IMR-90 (cell line): ENCODE measurements at regions not wholly inside any gene's neighbourhood (a gene's known extent, or its start where the extent isn't known, plus 50 kb on each side); places are given as distances from the start of the nearest gene placed in this dataset.

ENCODE experiments used
- ATAC-seq: fragments of 200-7000 bp; cut with Tn5 transposase; 2 replicates; pipeline ENCODE4 v1.9.1; 2020; ENCODE audit warnings: low read depth, mild to moderate bottlenecking, moderate library complexity
- BruUV-seq: library from RNA; stranded (reverse); fragments of 400-500 nt; replicated peaks from 2 replicates; lab custom pipeline; 2021; lab: Mats Ljungman, UMichigan
- CTCF ChIA-PET: fragments of 300-600 bp; formaldehyde crosslinking; extraction: SDS; loops from one replicate; lab custom pipeline; 2021; ENCODE audit warnings: antibody characterized with exemption; lab: Yijun Ruan, JAX
- POLR2A ChIA-PET: fragments of 300-600 bp; sonication (Branson Sonifier 250); formaldehyde crosslinking; loops from one replicate; lab custom pipeline; 2022; ENCODE audit warnings: antibody characterized with exemption; ENCODE audit not compliant: unreplicated experiment; lab: Charles Lee
- DNase-seq: peaks from one replicate; pipeline ENCODE4 v3.0.0; 2013
- H2AFZ ChIP-seq: replicated peaks from 2 replicates; pipeline ENCODE3; 2013; ENCODE audit warnings: low read length, mild to moderate bottlenecking; ENCODE audit not compliant: poor library complexity
- H2AK5ac ChIP-seq: 2 replicates; pipeline ENCODE4 v1.6.1; 2013; ENCODE audit warnings: low read depth, low read length, inconsistent platforms
- H2AK9ac ChIP-seq: replicated peaks from 2 replicates; pipeline ENCODE3; 2013; ENCODE audit warnings: mild to moderate bottlenecking, low read depth, low read length, moderate library complexity; ENCODE audit not compliant: poor library complexity
- H2BK120ac ChIP-seq: 2 replicates; pipeline ENCODE4 v1.6.1; 2013; ENCODE audit warnings: low read depth, low read length, inconsistent platforms
- H2BK15ac ChIP-seq: 3 replicates; pipeline ENCODE4 v1.6.1; 2013; ENCODE audit warnings: low read depth, low read length, inconsistent platforms
- H2BK20ac ChIP-seq: 2 replicates; pipeline ENCODE4 v1.6.1; 2013; ENCODE audit warnings: low read depth, mild to moderate bottlenecking, inconsistent platforms, low read length, moderate library complexity
- H2BK5ac ChIP-seq: 2 replicates; pipeline ENCODE4 v1.6.1; 2013; ENCODE audit warnings: mild to moderate bottlenecking, low read depth, low read length, inconsistent platforms; ENCODE audit not compliant: poor library complexity, severe bottlenecking
- H3K14ac ChIP-seq: replicated peaks from 2 replicates; pipeline ENCODE4 v1.6.1; 2013; ENCODE audit warnings: low read depth, low read length, inconsistent platforms
- H3K18ac ChIP-seq: 2 replicates; pipeline ENCODE4 v1.6.1; 2013; ENCODE audit warnings: low read depth, low read length, control low read depth
- H3K23ac ChIP-seq: 2 replicates; pipeline ENCODE4 v1.6.1; 2013; ENCODE audit warnings: low read depth, low read length, inconsistent platforms
- H3K27ac ChIP-seq: 2 replicates; pipeline ENCODE4 v1.5.1; 2013; ENCODE audit warnings: mild to moderate bottlenecking, control low read depth, low read length; ENCODE audit not compliant: insufficient read depth
- H3K27me3 ChIP-seq: 2 replicates; pipeline ENCODE4 v1.6.1; 2013; ENCODE audit warnings: low read length; ENCODE audit not compliant: control insufficient read depth, insufficient read depth
- H3K36me3 ChIP-seq: 2 replicates; pipeline ENCODE4 v1.6.1; 2013; ENCODE audit warnings: low read length, mixed read lengths; ENCODE audit not compliant: control insufficient read depth, insufficient read depth
- H3K4ac ChIP-seq: 2 replicates; pipeline ENCODE4 v1.6.1; 2013; ENCODE audit warnings: low read depth, low read length, inconsistent platforms
- H3K4me1 ChIP-seq: 2 replicates; pipeline ENCODE4 v1.6.1; 2013; ENCODE audit warnings: low read length, mixed read lengths; ENCODE audit not compliant: control insufficient read depth, insufficient read depth
- H3K4me2 ChIP-seq: 2 replicates; pipeline ENCODE4 v1.6.1; 2013; ENCODE audit warnings: low read depth, mild to moderate bottlenecking, control low read depth, low read length, moderate library complexity
- H3K4me3 ChIP-seq: 2 replicates; pipeline ENCODE4 v1.5.1; 2013; ENCODE audit warnings: low read depth, mild to moderate bottlenecking, control low read depth, low read length, moderate library complexity; ENCODE audit not compliant: insufficient read depth
- H3K56ac ChIP-seq: 2 replicates; pipeline ENCODE4 v1.6.1; 2013; ENCODE audit warnings: low read length, inconsistent platforms; ENCODE audit not compliant: insufficient read depth; ENCODE audit errors: extremely low read depth
- H3K79me1 ChIP-seq, 2 experiments: 2 replicates each; pipeline ENCODE4 v1.6.1; 2013; ENCODE audit warnings: low read length in 2 of 2, inconsistent platforms in 1 of 2, low read depth in 1 of 2
- H3K9ac ChIP-seq: 2 replicates; pipeline ENCODE4 v1.6.1; 2013; ENCODE audit warnings: low read depth, low read length, control low read depth
- H3K9me1 ChIP-seq: 2 replicates; pipeline ENCODE4 v1.6.1; 2013; ENCODE audit warnings: low read length, inconsistent platforms; ENCODE audit not compliant: insufficient read depth
- H3K9me3 ChIP-seq: 2 replicates; pipeline ENCODE4 v1.6.1; 2013; ENCODE audit warnings: low read length; ENCODE audit not compliant: control insufficient read depth, insufficient read depth
- H4K20me1 ChIP-seq: 2 replicates; pipeline ENCODE4 v1.6.1; 2013; ENCODE audit warnings: low read length, inconsistent platforms; ENCODE audit not compliant: insufficient read depth
- H4K5ac ChIP-seq: 2 replicates; pipeline ENCODE4 v1.6.1; 2013; ENCODE audit warnings: mild to moderate bottlenecking, low read depth, low read length, control low read depth
- H4K8ac ChIP-seq, 2 experiments: 2 replicates each; pipeline ENCODE4 v1.6.1; 2013; ENCODE audit warnings: low read depth in 2 of 2, low read length in 2 of 2, control low read depth in 1 of 2, inconsistent platforms in 1 of 2
- H4K91ac ChIP-seq: 2 replicates; pipeline ENCODE4 v1.6.1; 2013; ENCODE audit warnings: low read depth, low read length, inconsistent platforms; ENCODE audit not compliant: insufficient read depth
- BHLHE40 ChIP-seq: fragments of 150-350 bp; IDR thresholded peaks from 2 replicates; pipeline ENCODE4 v1.6.1; 2016; ENCODE audit warnings: mild to moderate bottlenecking, low read depth, low read length
- CEBPB ChIP-seq: IDR thresholded peaks from 2 replicates; pipeline ENCODE4 v1.6.1; 2012; ENCODE audit warnings: low read depth, low read length, improper control_type of control experiment
- CTCF ChIP-seq: conservative IDR thresholded peaks from 2 replicates; pipeline ENCODE4 v1.5.1; 2012; ENCODE audit warnings: mild to moderate bottlenecking, low read depth, low read length, improper control_type of control experiment
- ELK1 ChIP-seq: fragments of 150-350 bp; IDR thresholded peaks from 2 replicates; pipeline ENCODE4 v1.6.1; 2016; ENCODE audit warnings: low read depth, mild to moderate bottlenecking, low read length, moderate library complexity, borderline replicate concordance
- FOS ChIP-seq: fragments of 150-350 bp; IDR thresholded peaks from 2 replicates; pipeline ENCODE4 v1.6.1; 2016; ENCODE audit warnings: low read depth, low read length
- RAD21 ChIP-seq: IDR thresholded peaks from 2 replicates; pipeline ENCODE4 v1.6.1; 2012; ENCODE audit warnings: low read length, improper control_type of control experiment
- RCOR1 ChIP-seq: IDR thresholded peaks from 2 replicates; pipeline ENCODE4 v1.6.1; 2012; ENCODE audit warnings: mild to moderate bottlenecking, low read length, improper control_type of control experiment; ENCODE audit not compliant: insufficient replicate concordance
- RFX5 ChIP-seq: IDR thresholded peaks from 2 replicates; pipeline ENCODE4 v1.8.0; 2012; ENCODE audit warnings: low read depth, mild to moderate bottlenecking, low read length, moderate library complexity
- WGBS, 2 experiments: methylation state at CpG; one replicate each; pipeline versions ENCODE4 v1.1.5 to v1.1.7; 2013; ENCODE audit warnings: missing lambda C conversion rate in 2 of 2; ENCODE audit not compliant: insufficient read length in 1 of 2; ENCODE audit errors: extremely low coverage in 2 of 2; 5-methylcytosine and 5-hydroxymethylcytosine counted together
- dilution Hi-C: fragments of 300-500 bp; cut with HindIII; formaldehyde crosslinking; loops from one replicate; pipeline ENCODE4 v1.14.3; 2018; ENCODE audit warnings: low sequenced_read_pairs; ENCODE audit not compliant: unreplicated experiment
- in situ Hi-C: fragments of 300-500 bp; cut with MboI; formaldehyde crosslinking; loops from 3 replicates; pipeline ENCODE4 v1.14.3; 2019; ENCODE audit warnings: low sequenced_read_pairs, inconsistent platforms, mixed read lengths
- intact Hi-C: fragments of 100-400 bp; cut with micrococcal nuclease; formaldehyde crosslinking; loops from 2 replicates; pipeline ENCODE4 v1.10.0; 2022

DNA sequence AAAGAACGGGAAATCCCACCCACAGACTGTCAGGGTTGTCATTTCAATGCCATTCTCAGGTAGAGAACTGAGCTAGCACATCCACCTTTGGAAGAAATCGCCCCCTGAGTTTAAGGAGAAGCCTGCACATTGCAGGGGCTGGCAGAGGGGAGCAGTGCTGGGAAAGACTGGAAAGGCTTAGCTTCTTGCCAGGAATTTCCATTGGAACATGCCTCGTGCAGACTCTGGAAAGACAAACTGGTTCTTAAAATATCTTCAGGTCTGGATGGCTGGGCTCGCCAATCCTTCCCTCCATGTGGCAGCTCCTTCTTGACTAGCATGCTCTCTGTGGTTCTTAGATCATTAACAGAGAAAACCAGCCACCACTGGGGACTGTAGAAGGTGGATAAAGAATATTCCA lies 414.1 kb downstream of the TSHZ3 start:
- Histone ChIP-seq H3K18ac (no peak overlapping the region), H3K56ac (no peak overlapping the region), H3K9me1 (no peaks in the 10 kb centered on the region), H3K27ac (no peak overlapping the region), H3K27me3 (no peaks in the 10 kb centered on the region), H4K5ac (no peak overlapping the region), H2AK5ac (no peak overlapping the region), H3K4me1 (no peaks in the 10 kb centered on the region), H2BK5ac (no peak overlapping the region), H3K23ac (no peak overlapping the region), H4K8ac (no peak overlapping the region), H3K79me1 (no peaks in the 10 kb centered on the region), H3K14ac (no peak overlapping the region), H3K36me3 (no peaks in the 10 kb centered on the region), H3K4ac (no peak overlapping the region), H2AFZ (no peak overlapping the region), H4K20me1 (no peaks in the 10 kb centered on the region), H2BK20ac (no peak overlapping the region), H2BK15ac (no peak overlapping the region), H3K9me3 (no peaks in the 10 kb centered on the region), H3K4me3 (no peak overlapping the region), H4K91ac (no peak overlapping the region), H2BK120ac (no peak overlapping the region), H3K4me2 (no peak overlapping the region), H2AK9ac (no peak overlapping the region), H3K9ac (no peak overlapping the region)
- POLR2A ChIA-PET, result no interaction called here
- ATAC-seq, result no peak
- dilution Hi-C loops (no loop called here), intact Hi-C loops (no loop called here), in situ Hi-C loops (no loop called here)
- 0% methylated on average over 2 of the region's 4 CpGs; no CpG with 5 or more reads in 1 of the 2 experiments for WGBS, 2 experiments
- CTCF ChIA-PET, result no interaction called here
- no TSS peak for BruUV-seq
- TF ChIP-seq RAD21 (no peak), BHLHE40 (no peak), CTCF (no peak), CEBPB (no peak), RFX5 (no peak), FOS (no peak), ELK1 (no peak), RCOR1 (no peak)
- no peak for DNase-seq
